ENCODE measurements at regions not wholly inside any gene's neighbourhood (a gene's known extent, or its start where the extent isn't known, plus 50 kb on each side); places are given as distances from the start of the nearest gene placed in this dataset.

- H3K4me3 Mint-ChIP-seq = no peak overlapping the region
- H3K27ac Mint-ChIP-seq = no peak overlapping the region
- TF ChIP-seq, protein P1, sequence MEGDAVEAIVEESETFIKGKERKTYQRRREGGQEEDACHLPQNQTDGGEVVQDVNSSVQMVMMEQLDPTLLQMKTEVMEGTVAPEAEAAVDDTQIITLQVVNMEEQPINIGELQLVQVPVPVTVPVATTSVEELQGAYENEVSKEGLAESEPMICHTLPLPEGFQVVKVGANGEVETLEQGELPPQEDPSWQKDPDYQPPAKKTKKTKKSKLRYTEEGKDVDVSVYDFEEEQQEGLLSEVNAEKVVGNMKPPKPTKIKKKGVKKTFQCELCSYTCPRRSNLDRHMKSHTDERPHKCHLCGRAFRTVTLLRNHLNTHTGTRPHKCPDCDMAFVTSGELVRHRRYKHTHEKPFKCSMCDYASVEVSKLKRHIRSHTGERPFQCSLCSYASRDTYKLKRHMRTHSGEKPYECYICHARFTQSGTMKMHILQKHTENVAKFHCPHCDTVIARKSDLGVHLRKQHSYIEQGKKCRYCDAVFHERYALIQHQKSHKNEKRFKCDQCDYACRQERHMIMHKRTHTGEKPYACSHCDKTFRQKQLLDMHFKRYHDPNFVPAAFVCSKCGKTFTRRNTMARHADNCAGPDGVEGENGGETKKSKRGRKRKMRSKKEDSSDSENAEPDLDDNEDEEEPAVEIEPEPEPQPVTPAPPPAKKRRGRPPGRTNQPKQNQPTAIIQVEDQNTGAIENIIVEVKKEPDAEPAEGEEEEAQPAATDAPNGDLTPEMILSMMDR (IDR thresholded peaks at IDR 0.05) = no peak
- DNase-seq = no peak
- H3K9me3 Mint-ChIP-seq = no peaks in the 10 kb centered on the region
- H3K36me3 Mint-ChIP-seq (ENCODE audit: low read depth) = no peaks in the 10 kb centered on the region
- peaks cover 28% of the 10 kb centered on the region for H3K4me1 Mint-ChIP-seq (ENCODE audit: low read depth)
- no peaks in the 10 kb centered on the region; the same call in 1 of the 2 replicates for H3K27me3 Mint-ChIP-seq (ENCODE audit: insufficient read depth)
These were observed 92.3 kb downstream of the TMEM212 start for GRCh38 chr3:171935261-171936123.

- Mint-ChIP-seq H3K9me3 (no peaks in the 10 kb centered on the region), H3K4me3 (no peak overlapping the region), H3K4me1 (ENCODE audit: low read depth) (peaks cover 28% of the 10 kb centered on the region), H3K36me3 (ENCODE audit: low read depth) (no peaks in the 10 kb centered on the region), H3K27ac (peak overlapping the region; percentile 31; the same call in 1 of the 2 replicates), H3K27me3 (ENCODE audit: insufficient read depth) (no peaks in the 10 kb centered on the region; the same call in 1 of the 2 replicates)
- DNase-seq = peak; percentile 51
- TF ChIP-seq, protein P1 (IDR thresholded peaks at IDR 0.05) = no peak
These were observed 93.2 kb downstream of the TMEM212 start for GRCh38 chr3:171936191-171936841.

- no peak for DNase-seq
- H3K27ac Mint-ChIP-seq = no peak overlapping the region
- no peaks in the 10 kb centered on the region for H3K36me3 Mint-ChIP-seq (ENCODE audit: low read depth)
- H3K4me1 Mint-ChIP-seq (ENCODE audit: low read depth) = peaks cover 26% of the 10 kb centered on the region
- no peaks in the 10 kb centered on the region; the same call in 1 of the 2 replicates for H3K27me3 Mint-ChIP-seq (ENCODE audit: insufficient read depth)
- H3K9me3 Mint-ChIP-seq = no peaks in the 10 kb centered on the region
- no peak overlapping the region for H3K4me3 Mint-ChIP-seq
- TF ChIP-seq, protein P1 (IDR thresholded peaks at IDR 0.05) = no peak
These were observed 96.4 kb downstream of the TMEM212 start for GRCh38 chr3:171939578-171939977.

GRCh38 chr3:171940151-171940649 is 97.1 kb downstream of the TMEM212 start:
- Mint-ChIP-seq H3K9me3 (no peaks in the 10 kb centered on the region), H3K4me3 (no peak overlapping the region), H3K27ac (no peak overlapping the region), H3K4me1 (ENCODE audit: low read depth) (peaks cover 30% of the 10 kb centered on the region), H3K27me3 (ENCODE audit: insufficient read depth) (no peaks in the 10 kb centered on the region; the same call in none of the 2 replicates), H3K36me3 (ENCODE audit: low read depth) (no peaks in the 10 kb centered on the region)
- TF ChIP-seq, protein P1 (IDR thresholded peaks at IDR 0.05) = no peak
- no peak for DNase-seq

DNA sequence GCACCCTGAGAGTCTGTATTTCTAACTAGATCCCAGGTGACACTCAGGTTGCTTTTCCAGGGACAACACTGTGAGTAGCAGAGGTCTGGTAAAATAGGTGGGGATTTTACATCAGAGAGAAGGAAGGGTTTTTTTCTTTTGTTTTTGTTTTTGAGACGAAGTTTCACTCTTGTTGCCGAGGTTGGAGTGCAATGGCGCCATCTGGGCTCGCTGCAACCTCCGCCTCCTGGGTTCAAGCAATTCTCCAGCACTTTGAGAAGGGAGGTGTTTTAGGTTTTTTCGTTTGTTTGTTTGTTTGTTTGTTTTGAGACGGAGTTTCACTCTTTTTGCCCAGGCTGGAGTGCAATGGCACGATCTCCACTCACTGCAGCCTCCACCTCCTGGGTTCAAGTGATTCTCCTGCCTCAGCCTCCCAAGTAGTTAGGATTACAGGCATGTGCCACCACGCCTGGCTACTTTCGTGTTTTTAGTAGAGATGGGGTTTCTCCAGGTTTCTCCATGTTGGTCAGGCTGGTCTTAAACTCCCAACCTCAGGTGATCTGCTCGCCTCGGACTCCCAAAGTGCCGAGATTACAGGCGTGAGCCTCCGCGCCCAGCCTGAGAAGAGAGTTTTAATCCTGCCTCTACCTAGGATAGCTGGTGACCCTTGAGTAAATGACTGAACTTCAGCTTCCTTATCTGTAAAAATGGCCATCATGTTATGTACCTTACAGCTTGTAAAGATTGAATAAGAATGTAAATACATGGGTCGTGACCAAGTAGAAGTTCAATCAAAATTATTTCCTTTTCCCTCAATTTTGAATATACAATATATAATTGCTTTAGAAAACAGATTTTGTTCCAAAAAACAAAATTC is 95.9 kb upstream of the FNDC3B start:
- no peaks in the 10 kb centered on the region for H3K36me3 Mint-ChIP-seq (ENCODE audit: low read depth)
- peaks cover 11% of the 10 kb centered on the region; the same call in 1 of the 2 replicates for H3K4me1 Mint-ChIP-seq (ENCODE audit: low read depth)
- peaks cover 2% of the 10 kb centered on the region for H3K27me3 Mint-ChIP-seq (ENCODE audit: insufficient read depth)
- no peak overlapping the region for H3K27ac Mint-ChIP-seq
- DNase-seq = no peak
- H3K4me3 Mint-ChIP-seq = no peak overlapping the region
- TF ChIP-seq, protein P1 (IDR thresholded peaks at IDR 0.05) = no peak
- no peaks in the 10 kb centered on the region for H3K9me3 Mint-ChIP-seq
